ENCODE measurements at regions not wholly inside any gene's neighbourhood (a gene's known extent, or its start where the extent isn't known, plus 50 kb on each side); places are given as distances from the start of the nearest gene placed in this dataset.

- Histone ChIP-seq H3K4ac (ENCODE audit: low read depth, low read length) (no peak overlapping the region), H2BK12ac (ENCODE audit: insufficient read length, low read depth, low read length) (no peak overlapping the region), H4K20me1 (ENCODE audit: control insufficient read depth, insufficient read depth, insufficient read length) (no peaks in the 10 kb centered on the region), H3K9me3 (ENCODE audit: control insufficient read depth, low read depth, low read length) (no peaks in the 10 kb centered on the region), H2BK15ac (ENCODE audit: low read depth, low read length) (no peak overlapping the region), H4K91ac (ENCODE audit: insufficient read length, low read depth, low read length) (no peak overlapping the region), H3K4me1 (ENCODE audit: insufficient read depth, low read length) (no peaks in the 10 kb centered on the region), H2BK20ac (ENCODE audit: low read depth, low read length, poor library complexity, severe bottlenecking) (no peak overlapping the region), H3K14ac (ENCODE audit: insufficient read depth, low read length) (no peak overlapping the region), H2AFZ (ENCODE audit: low read length) (no peak overlapping the region), H3K4me2 (ENCODE audit: insufficient read depth, insufficient read length, low read length) (no peak overlapping the region), H3K79me2 (ENCODE audit: insufficient read depth, low read length) (no peaks in the 10 kb centered on the region), H3K79me1 (ENCODE audit: insufficient read depth, low read depth, low read length, poor library complexity, severe bottlenecking) (no peaks in the 10 kb centered on the region), H4K5ac (ENCODE audit: insufficient read length, low read depth, low read length) (no peak overlapping the region), H3K18ac (ENCODE audit: insufficient read length, low read depth, low read length) (no peak overlapping the region), H3T11ph (ENCODE audit: low read length) (no peak overlapping the region), H3K56ac (ENCODE audit: insufficient read length, low read depth, low read length) (no peak overlapping the region), H3K27ac (ENCODE audit: insufficient read length, low read depth, low read length) (no peak overlapping the region), H2AK5ac (ENCODE audit: insufficient read length, low read length) (no peak overlapping the region), H4K8ac (replicated peaks; ENCODE audit: insufficient read length, low read depth, low read length) (no peak overlapping the region), H3K27me3 (ENCODE audit: insufficient read depth, low read length) (no peaks in the 10 kb centered on the region), H2BK5ac (ENCODE audit: insufficient read length, low read length) (no peak overlapping the region), H3K23ac (ENCODE audit: insufficient read length, low read depth, low read length) (no peak overlapping the region), H3K9ac (ENCODE audit: extremely low read depth, insufficient read length, low read length) (no peak overlapping the region), H2BK120ac (ENCODE audit: low read depth, low read length, poor library complexity, severe bottlenecking) (no peak overlapping the region), H3K23me2 (ENCODE audit: insufficient read length, low read depth, low read length, poor library complexity, severe bottlenecking) (no peaks in the 10 kb centered on the region)
- no peak for DNase-seq
- no CpG with 5 or more reads among the region's 4 CpGs for WGBS (ENCODE audit: extremely low coverage, insufficient read length, low lambda C conversion rate)
- TF ChIP-seq CTCF (conservative IDR thresholded peaks at IDR 0.05), result no peak
- no peak overlapping the region for H3K27ac Mint-ChIP-seq
- H3K4me3 Mint-ChIP-seq, result no peak overlapping the region
- no peaks in the 10 kb centered on the region for H3K27me3 Mint-ChIP-seq (ENCODE audit: low read depth)
- H3K36me3 Mint-ChIP-seq (ENCODE audit: insufficient read depth in 1 of 3, low read depth in 3 of 3), result no peaks in the 10 kb centered on the region; a peak in 1 of 7 replicates
- H3K9me3 Mint-ChIP-seq, result no peaks in the 10 kb centered on the region
- H3K4me1 Mint-ChIP-seq, result peaks cover 2 to 12% of the 10 kb centered on the region in 2 experiments; a peak in 3 of 4 replicates
Measured at GRCh38 chr4:100875296-100876068, 357.7 kb upstream of the EMCN start.

Measured in H9 (cell line).